ENCODE measurements at regions not wholly inside any gene's neighbourhood (a gene's known extent, or its start where the extent isn't known, plus 50 kb on each side); places are given as distances from the start of the nearest gene placed in this dataset.
"Not testable (repeated sequence)": the region's sequence is repeated elsewhere in the genome, so short reads cannot be mapped to it uniquely, and the experiment has no call there.

DNA sequence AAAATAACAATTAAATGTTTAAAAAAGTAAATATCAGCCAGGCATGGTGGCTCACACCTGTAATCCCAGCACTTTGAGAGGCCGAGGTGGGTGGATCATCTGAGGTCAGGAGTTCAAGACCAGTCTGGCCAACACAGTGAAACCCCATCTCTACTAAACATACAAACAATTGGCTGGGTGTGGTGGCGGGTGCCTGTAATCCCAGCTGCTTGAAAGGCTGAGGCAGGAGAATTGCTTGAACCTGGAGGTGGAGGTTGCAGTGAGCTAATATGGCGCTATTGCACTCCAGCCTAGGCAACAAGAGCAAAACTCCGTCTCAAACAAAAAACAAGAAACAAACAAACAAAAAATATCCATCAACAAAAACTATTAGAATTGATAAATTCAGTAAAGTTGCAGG, 77.5 kb downstream of the SNX5 start:
- not testable (repeated sequence) for H3K9me2 ChIP-seq (ENCODE audit: insufficient read depth, low read length); H3K27me3 ChIP-seq (ENCODE audit: insufficient read depth, low read depth, low read length); H3K9me3 ChIP-seq (ENCODE audit: low read length); H3F3A ChIP-seq (ENCODE audit: insufficient read depth, low read length, poor library complexity, severe bottlenecking); H3K4me3 ChIP-seq (ENCODE audit: low read length); H3K27ac ChIP-seq (ENCODE audit: low read length); H2AFZ ChIP-seq (ENCODE audit: low read depth, low read length); H3K79me2 ChIP-seq (replicated peaks; ENCODE audit: insufficient read depth, low read length); H3K4me2 ChIP-seq (ENCODE audit: low read length); H3K36me3 ChIP-seq (ENCODE audit: insufficient read depth, low read length); H4K20me1 ChIP-seq (ENCODE audit: insufficient read depth); H3K9ac ChIP-seq (ENCODE audit: low read length)

DNA sequence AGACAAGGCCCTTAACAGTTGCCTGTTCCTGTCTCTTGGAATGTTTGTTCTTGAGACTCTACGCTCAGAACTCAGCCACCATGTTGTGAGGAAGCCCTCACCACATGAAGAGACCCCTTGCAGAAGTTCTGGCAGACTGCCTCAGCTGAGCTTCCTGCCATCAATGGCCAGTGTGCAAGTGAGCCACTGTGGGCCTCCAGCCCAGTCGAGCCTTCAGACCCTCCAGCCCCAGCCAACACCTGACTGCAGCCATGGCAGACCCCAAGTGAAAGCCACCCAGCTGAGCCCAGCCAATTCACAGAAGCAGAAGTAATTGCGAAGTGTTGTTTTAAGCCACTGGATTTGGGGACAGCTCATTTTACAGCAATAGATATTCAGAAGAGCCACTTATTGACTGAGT, 78.3 kb downstream of the SNX5 start:
- no peak overlapping the region for H2AFZ ChIP-seq (ENCODE audit: low read depth, low read length)
- TF ChIP-seq MXI1 (conservative IDR thresholded peaks at IDR 0.05; ENCODE audit: poor library complexity, severe bottlenecking): no peak
- TF ChIP-seq SMC3 (conservative IDR thresholded peaks at IDR 0.05; ENCODE audit: poor library complexity): no peak
- TF ChIP-seq TAF1 (IDR thresholded peaks at IDR 0.05; ENCODE audit: low read depth): no peak
- no peak for TF ChIP-seq EZH2 (IDR thresholded peaks at IDR 0.05; ENCODE audit: borderline replicate concordance, insufficient read depth, low read length, poor library complexity, severe bottlenecking)
- no peak overlapping the region for H3K9ac ChIP-seq (ENCODE audit: low read length)
- H3K4me2 ChIP-seq (ENCODE audit: low read length): no peak overlapping the region
- no peaks in the 10 kb centered on the region for H3K36me3 ChIP-seq (ENCODE audit: insufficient read depth, low read length)
- no peak overlapping the region for H3K27ac ChIP-seq (ENCODE audit: low read length)
- no peaks in the 10 kb centered on the region for H3K9me2 ChIP-seq (ENCODE audit: insufficient read depth, low read length)
- peaks cover 2% of the 10 kb centered on the region for H3K9me3 ChIP-seq (ENCODE audit: low read length)
- H4K20me1 ChIP-seq (ENCODE audit: insufficient read depth): no peaks in the 10 kb centered on the region
- H3K79me2 ChIP-seq (replicated peaks; ENCODE audit: insufficient read depth, low read length): no peaks in the 10 kb centered on the region
- H3K27me3 ChIP-seq (ENCODE audit: insufficient read depth, low read depth, low read length): no peaks in the 10 kb centered on the region
- no peaks in the 10 kb centered on the region for H3F3A ChIP-seq (ENCODE audit: insufficient read depth, low read length, poor library complexity, severe bottlenecking)
- H3K4me3 ChIP-seq (ENCODE audit: low read length): no peak overlapping the region

DNA sequence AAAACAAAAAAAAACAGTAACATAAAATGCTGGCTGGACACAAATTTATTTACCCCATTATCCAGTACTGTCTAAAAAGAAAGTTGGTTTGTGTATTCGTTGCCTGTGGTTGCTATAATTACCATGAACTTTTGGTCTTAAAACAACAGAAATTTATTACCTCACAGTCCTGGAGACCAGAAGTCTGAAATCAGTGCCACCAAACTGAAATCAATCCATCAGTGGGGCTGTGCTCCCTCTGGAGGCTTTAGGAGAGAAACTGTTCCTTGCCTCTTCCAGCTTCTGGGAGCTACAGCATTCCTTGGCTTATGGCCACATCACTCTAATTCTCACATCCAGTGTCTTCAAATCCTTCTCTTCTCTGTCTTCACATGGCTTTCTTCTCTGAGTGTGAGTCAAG, 79.4 kb downstream of the SNX5 start:
- no peaks in the 10 kb centered on the region for H3K9me2 ChIP-seq (ENCODE audit: insufficient read depth, low read length)
- no peak overlapping the region for H3K27ac ChIP-seq (ENCODE audit: low read length)
- no peak for TF ChIP-seq RAD21 (conservative IDR thresholded peaks at IDR 0.05)
- no peaks in the 10 kb centered on the region for H3K27me3 ChIP-seq (ENCODE audit: insufficient read depth, low read depth, low read length)
- no peaks in the 10 kb centered on the region for H3F3A ChIP-seq (ENCODE audit: insufficient read depth, low read length, poor library complexity, severe bottlenecking)
- no peaks in the 10 kb centered on the region for H3K36me3 ChIP-seq (ENCODE audit: insufficient read depth, low read length)
- no peaks in the 10 kb centered on the region for H4K20me1 ChIP-seq (ENCODE audit: insufficient read depth)
- no peak overlapping the region for H3K9ac ChIP-seq (ENCODE audit: low read length)
- H3K79me2 ChIP-seq (replicated peaks; ENCODE audit: insufficient read depth, low read length): no peaks in the 10 kb centered on the region
- H3K9me3 ChIP-seq (ENCODE audit: low read length): peaks cover 2% of the 10 kb centered on the region
- no peak overlapping the region for H3K4me3 ChIP-seq (ENCODE audit: low read length)
- H2AFZ ChIP-seq (ENCODE audit: low read depth, low read length): no peak overlapping the region
- no peak overlapping the region for H3K4me2 ChIP-seq (ENCODE audit: low read length)

DNA sequence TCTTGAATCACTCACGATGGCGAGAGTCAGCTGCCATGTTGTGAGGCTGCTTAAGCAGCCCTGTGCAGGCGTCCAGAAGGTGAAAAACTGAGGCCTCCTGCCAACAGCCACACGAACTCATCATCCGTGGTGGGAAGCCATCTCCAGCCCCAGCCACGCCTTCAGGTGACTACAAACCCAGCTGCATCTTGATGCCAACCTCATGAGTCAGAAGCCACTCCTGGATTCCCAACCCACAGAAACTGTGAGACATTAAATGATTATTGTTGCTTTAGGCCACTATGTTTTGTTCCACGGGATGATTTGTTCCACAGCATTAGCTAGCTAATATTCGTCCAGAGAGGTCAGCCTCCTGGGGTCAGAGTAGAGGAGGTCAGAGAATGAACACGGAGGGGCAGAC, 80.5 kb downstream of the SNX5 start:
- H3K4me2 ChIP-seq (ENCODE audit: low read length): no peak overlapping the region
- no peaks in the 10 kb centered on the region for H3K36me3 ChIP-seq (ENCODE audit: insufficient read depth, low read length)
- no peaks in the 10 kb centered on the region for H3K9me2 ChIP-seq (ENCODE audit: insufficient read depth, low read length)
- no peaks in the 10 kb centered on the region for H3K79me2 ChIP-seq (replicated peaks; ENCODE audit: insufficient read depth, low read length)
- H3K4me3 ChIP-seq (ENCODE audit: low read length): no peak overlapping the region
- H3K27me3 ChIP-seq (ENCODE audit: insufficient read depth, low read depth, low read length): no peaks in the 10 kb centered on the region
- TF ChIP-seq RAD21 (conservative IDR thresholded peaks at IDR 0.05) (no peak), EP300 (conservative IDR thresholded peaks at IDR 0.05; ENCODE audit: poor library complexity, severe bottlenecking) (no peak), MXI1 (conservative IDR thresholded peaks at IDR 0.05; ENCODE audit: poor library complexity, severe bottlenecking) (no peak), POLR2AphosphoS5 (IDR thresholded peaks at IDR 0.05) (no peak), SMC3 (conservative IDR thresholded peaks at IDR 0.05; ENCODE audit: poor library complexity) (no peak), EZH2 (IDR thresholded peaks at IDR 0.05; ENCODE audit: borderline replicate concordance, insufficient read depth, low read length, poor library complexity, severe bottlenecking) (no peak)
- TF ChIP-seq, protein P1, sequence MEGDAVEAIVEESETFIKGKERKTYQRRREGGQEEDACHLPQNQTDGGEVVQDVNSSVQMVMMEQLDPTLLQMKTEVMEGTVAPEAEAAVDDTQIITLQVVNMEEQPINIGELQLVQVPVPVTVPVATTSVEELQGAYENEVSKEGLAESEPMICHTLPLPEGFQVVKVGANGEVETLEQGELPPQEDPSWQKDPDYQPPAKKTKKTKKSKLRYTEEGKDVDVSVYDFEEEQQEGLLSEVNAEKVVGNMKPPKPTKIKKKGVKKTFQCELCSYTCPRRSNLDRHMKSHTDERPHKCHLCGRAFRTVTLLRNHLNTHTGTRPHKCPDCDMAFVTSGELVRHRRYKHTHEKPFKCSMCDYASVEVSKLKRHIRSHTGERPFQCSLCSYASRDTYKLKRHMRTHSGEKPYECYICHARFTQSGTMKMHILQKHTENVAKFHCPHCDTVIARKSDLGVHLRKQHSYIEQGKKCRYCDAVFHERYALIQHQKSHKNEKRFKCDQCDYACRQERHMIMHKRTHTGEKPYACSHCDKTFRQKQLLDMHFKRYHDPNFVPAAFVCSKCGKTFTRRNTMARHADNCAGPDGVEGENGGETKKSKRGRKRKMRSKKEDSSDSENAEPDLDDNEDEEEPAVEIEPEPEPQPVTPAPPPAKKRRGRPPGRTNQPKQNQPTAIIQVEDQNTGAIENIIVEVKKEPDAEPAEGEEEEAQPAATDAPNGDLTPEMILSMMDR (IDR thresholded peaks at IDR 0.05; ENCODE audit: poor library complexity, severe bottlenecking): no peak
- TF ChIP-seq, protein P2, sequence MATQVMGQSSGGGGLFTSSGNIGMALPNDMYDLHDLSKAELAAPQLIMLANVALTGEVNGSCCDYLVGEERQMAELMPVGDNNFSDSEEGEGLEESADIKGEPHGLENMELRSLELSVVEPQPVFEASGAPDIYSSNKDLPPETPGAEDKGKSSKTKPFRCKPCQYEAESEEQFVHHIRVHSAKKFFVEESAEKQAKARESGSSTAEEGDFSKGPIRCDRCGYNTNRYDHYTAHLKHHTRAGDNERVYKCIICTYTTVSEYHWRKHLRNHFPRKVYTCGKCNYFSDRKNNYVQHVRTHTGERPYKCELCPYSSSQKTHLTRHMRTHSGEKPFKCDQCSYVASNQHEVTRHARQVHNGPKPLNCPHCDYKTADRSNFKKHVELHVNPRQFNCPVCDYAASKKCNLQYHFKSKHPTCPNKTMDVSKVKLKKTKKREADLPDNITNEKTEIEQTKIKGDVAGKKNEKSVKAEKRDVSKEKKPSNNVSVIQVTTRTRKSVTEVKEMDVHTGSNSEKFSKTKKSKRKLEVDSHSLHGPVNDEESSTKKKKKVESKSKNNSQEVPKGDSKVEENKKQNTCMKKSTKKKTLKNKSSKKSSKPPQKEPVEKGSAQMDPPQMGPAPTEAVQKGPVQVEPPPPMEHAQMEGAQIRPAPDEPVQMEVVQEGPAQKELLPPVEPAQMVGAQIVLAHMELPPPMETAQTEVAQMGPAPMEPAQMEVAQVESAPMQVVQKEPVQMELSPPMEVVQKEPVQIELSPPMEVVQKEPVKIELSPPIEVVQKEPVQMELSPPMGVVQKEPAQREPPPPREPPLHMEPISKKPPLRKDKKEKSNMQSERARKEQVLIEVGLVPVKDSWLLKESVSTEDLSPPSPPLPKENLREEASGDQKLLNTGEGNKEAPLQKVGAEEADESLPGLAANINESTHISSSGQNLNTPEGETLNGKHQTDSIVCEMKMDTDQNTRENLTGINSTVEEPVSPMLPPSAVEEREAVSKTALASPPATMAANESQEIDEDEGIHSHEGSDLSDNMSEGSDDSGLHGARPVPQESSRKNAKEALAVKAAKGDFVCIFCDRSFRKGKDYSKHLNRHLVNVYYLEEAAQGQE (IDR thresholded peaks at IDR 0.05; ENCODE audit: borderline replicate concordance): no peak
- no peaks in the 10 kb centered on the region for H3F3A ChIP-seq (ENCODE audit: insufficient read depth, low read length, poor library complexity, severe bottlenecking)
- H3K9ac ChIP-seq (ENCODE audit: low read length): no peak overlapping the region
- H2AFZ ChIP-seq (ENCODE audit: low read depth, low read length): no peak overlapping the region
- no peak overlapping the region for H3K27ac ChIP-seq (ENCODE audit: low read length)
- no peaks in the 10 kb centered on the region for H4K20me1 ChIP-seq (ENCODE audit: insufficient read depth)
- peaks cover 2% of the 10 kb centered on the region for H3K9me3 ChIP-seq (ENCODE audit: low read length)

Measured in neural cell (in vitro differentiated cells).